Liver (tissue), 8 donors: ENCODE measurements at regions not wholly inside any gene's neighbourhood (a gene's known extent, or its start where the extent isn't known, plus 50 kb on each side); places are given as distances from the start of the nearest gene placed in this dataset.

ENCODE experiments used
- DNase-seq: peaks from one replicate; pipeline ENCODE4 v3.0.0-alpha.2; 2017; ENCODE audit warnings: low spot score
- H3K27ac ChIP-seq, 2 donors: one replicate each; pipeline ENCODE4 v1.7.0; 2013; ENCODE audit warnings: inconsistent platforms in 2 of 2, low read length in 2 of 2, control low read depth in 1 of 2, low read depth in 1 of 2, mild to moderate bottlenecking in 1 of 2
- H3K27me3 ChIP-seq, 4 donors: one replicate each; pipeline versions ENCODE4 v1.6.1 to v1.7.0; 2013; ENCODE audit warnings: low read length in 3 of 4, inconsistent platforms in 1 of 4, mild to moderate bottlenecking in 1 of 4, moderate library complexity in 1 of 4; ENCODE audit not compliant: control insufficient read depth in 4 of 4, insufficient read depth in 4 of 4
- H3K36me3 ChIP-seq, 4 donors: one replicate each; pipeline versions ENCODE4 v1.6.1 to v1.7.0; 2013; ENCODE audit warnings: low read length in 3 of 4, mild to moderate bottlenecking in 3 of 4, low read depth in 1 of 4, moderate library complexity in 1 of 4; ENCODE audit not compliant: control insufficient read depth in 4 of 4, insufficient read depth in 3 of 4
- H3K4me1 ChIP-seq, 4 donors: one replicate each; pipeline versions ENCODE4 v1.6.1 to v1.7.0; 2013; ENCODE audit warnings: low read length in 3 of 4, mild to moderate bottlenecking in 3 of 4, moderate library complexity in 1 of 4; ENCODE audit not compliant: control insufficient read depth in 4 of 4, insufficient read depth in 4 of 4
- H3K4me3 ChIP-seq, 3 donors: one replicate each; pipeline versions ENCODE4 v1.6.1 to v1.7.0; 2013; ENCODE audit warnings: low read length in 3 of 3, control low read depth in 1 of 3, low read depth in 1 of 3, mild to moderate bottlenecking in 1 of 3
- H3K9ac ChIP-seq, 2 donors: one replicate each; pipeline ENCODE4 v1.7.0; 2013; ENCODE audit warnings: low read length in 2 of 2, mild to moderate bottlenecking in 2 of 2, moderate library complexity in 2 of 2, control low read depth in 1 of 2, low read depth in 1 of 2
- H3K9me3 ChIP-seq, 4 donors: one replicate each; pipeline versions ENCODE4 v1.6.1 to v1.7.0; 2013; ENCODE audit warnings: low read length in 3 of 4; ENCODE audit not compliant: control insufficient read depth in 4 of 4
- FOXA1 ChIP-seq: IDR thresholded peaks from 2 replicates; pipeline ENCODE4 v1.6.1; 2016; ENCODE audit warnings: antibody characterized with exemption
- HNF4A ChIP-seq, 2 donors: conservative IDR thresholded peaks; 2 replicates each; pipeline ENCODE4 v1.6.1; 2016; ENCODE audit warnings: antibody characterized with exemption in 2 of 2, mild to moderate bottlenecking in 2 of 2
- HNF4G ChIP-seq: IDR thresholded peaks from 2 replicates; pipeline ENCODE4 v1.6.1; 2016; ENCODE audit warnings: antibody characterized with exemption
- JUND ChIP-seq, 2 donors: IDR thresholded peaks; 2 replicates each; pipeline ENCODE4 v1.6.1; 2016; ENCODE audit warnings: antibody characterized with exemption in 2 of 2
- TAF1 ChIP-seq: conservative IDR thresholded peaks from 2 replicates; pipeline ENCODE4 v1.6.1; 2016; ENCODE audit warnings: antibody characterized with exemption, mild to moderate bottlenecking
- WGBS: extraction: QIAGEN DNeasy Blood & Tissue Kit; methylation state at CpG from one replicate; pipeline ENCODE4 v1.1.7; 2013; 5-methylcytosine and 5-hydroxymethylcytosine counted together
- TF ChIP-seq, protein P1 (sequence below): fragments of 150-350 bp; IDR thresholded peaks from 2 replicates; pipeline ENCODE4 v1.5.1; 2017; ENCODE audit warnings: improper control_type of control experiment, low read depth, low read length; ENCODE audit not compliant: missing input control
- TF ChIP-seq, protein P2 (sequence below): IDR thresholded peaks from 2 replicates; pipeline ENCODE4 v1.6.1; 2016; ENCODE audit warnings: antibody characterized with exemption
- TF ChIP-seq, protein P3 (sequence below): IDR thresholded peaks from 2 replicates; pipeline ENCODE4 v1.6.1; 2016; ENCODE audit warnings: antibody characterized with exemption
- TF ChIP-seq, protein P4 (sequence below): IDR thresholded peaks from 2 replicates; pipeline ENCODE4 v1.6.1; 2016; ENCODE audit warnings: antibody characterized with exemption, mild to moderate bottlenecking
- donor health status: healthy.
- donor health status: healthy.
- donor health status: healthy.
- donor health status: healthy.
- donor health status: healthy.

DNA sequence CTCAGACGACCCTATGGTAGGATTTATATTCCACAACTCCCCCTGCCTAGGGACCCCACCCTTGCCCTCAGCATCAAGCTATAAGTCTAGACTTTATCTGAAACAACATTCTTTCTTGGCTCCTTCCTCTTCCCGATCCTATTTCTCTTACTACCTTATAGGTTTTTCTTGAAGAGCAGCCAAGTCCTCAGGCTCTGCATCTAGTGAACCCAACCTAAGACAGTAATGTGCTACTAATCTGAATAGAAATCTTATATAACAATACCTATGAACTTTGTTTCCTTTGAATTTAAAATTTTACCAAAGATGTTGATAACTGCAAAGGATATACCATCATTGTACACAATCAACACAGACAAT, 96.7 kb upstream of the BMP4 start:
- 66% methylated on average over 2 of the region's 2 CpGs for WGBS
- DNase-seq = no peak
- H3K27ac ChIP-seq = no peak overlapping the region
- no peak overlapping the region for H3K9ac ChIP-seq
- TF ChIP-seq, protein P1, sequence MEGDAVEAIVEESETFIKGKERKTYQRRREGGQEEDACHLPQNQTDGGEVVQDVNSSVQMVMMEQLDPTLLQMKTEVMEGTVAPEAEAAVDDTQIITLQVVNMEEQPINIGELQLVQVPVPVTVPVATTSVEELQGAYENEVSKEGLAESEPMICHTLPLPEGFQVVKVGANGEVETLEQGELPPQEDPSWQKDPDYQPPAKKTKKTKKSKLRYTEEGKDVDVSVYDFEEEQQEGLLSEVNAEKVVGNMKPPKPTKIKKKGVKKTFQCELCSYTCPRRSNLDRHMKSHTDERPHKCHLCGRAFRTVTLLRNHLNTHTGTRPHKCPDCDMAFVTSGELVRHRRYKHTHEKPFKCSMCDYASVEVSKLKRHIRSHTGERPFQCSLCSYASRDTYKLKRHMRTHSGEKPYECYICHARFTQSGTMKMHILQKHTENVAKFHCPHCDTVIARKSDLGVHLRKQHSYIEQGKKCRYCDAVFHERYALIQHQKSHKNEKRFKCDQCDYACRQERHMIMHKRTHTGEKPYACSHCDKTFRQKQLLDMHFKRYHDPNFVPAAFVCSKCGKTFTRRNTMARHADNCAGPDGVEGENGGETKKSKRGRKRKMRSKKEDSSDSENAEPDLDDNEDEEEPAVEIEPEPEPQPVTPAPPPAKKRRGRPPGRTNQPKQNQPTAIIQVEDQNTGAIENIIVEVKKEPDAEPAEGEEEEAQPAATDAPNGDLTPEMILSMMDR = no peak
- TF ChIP-seq HNF4A (conservative IDR thresholded peaks at IDR 0.05) (no peak), TAF1 (no peak), FOXA1 (no peak)
- TF ChIP-seq, protein P2, sequence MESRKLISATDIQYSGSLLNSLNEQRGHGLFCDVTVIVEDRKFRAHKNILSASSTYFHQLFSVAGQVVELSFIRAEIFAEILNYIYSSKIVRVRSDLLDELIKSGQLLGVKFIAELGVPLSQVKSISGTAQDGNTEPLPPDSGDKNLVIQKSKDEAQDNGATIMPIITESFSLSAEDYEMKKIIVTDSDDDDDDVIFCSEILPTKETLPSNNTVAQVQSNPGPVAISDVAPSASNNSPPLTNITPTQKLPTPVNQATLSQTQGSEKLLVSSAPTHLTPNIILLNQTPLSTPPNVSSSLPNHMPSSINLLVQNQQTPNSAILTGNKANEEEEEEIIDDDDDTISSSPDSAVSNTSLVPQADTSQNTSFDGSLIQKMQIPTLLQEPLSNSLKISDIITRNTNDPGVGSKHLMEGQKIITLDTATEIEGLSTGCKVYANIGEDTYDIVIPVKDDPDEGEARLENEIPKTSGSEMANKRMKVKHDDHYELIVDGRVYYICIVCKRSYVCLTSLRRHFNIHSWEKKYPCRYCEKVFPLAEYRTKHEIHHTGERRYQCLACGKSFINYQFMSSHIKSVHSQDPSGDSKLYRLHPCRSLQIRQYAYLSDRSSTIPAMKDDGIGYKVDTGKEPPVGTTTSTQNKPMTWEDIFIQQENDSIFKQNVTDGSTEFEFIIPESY = no peak
- TF ChIP-seq, protein P3, sequence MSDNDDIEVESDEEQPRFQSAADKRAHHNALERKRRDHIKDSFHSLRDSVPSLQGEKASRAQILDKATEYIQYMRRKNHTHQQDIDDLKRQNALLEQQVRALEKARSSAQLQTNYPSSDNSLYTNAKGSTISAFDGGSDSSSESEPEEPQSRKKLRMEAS = no peak
- no peaks in the 10 kb centered on the region for H3K9me3 ChIP-seq
- no peak overlapping the region for H3K4me3 ChIP-seq
- H3K4me1 ChIP-seq = no peaks in the 10 kb centered on the region
- no peaks in the 10 kb centered on the region for H3K27me3 ChIP-seq
- no peaks in the 10 kb centered on the region for H3K36me3 ChIP-seq

DNA sequence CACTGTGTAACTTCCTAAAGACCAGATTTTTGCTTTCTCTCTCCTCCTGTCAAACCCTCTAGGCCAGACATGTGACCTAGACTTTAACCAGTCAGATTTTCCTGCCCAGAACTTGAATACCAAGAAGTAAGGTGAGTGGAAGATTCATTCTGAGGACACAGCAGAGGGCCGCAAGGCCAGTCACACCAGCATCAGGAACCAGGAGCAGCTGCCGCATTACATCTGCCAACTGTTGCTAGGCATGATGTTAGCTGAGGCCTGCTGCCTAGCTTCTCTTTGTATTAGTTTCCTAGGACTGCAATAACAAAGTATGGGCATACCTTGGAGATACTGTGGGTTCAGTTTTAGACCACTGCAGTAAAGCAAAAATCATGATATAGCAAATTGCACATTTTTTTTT, 101.9 kb upstream of the BMP4 start:
- no peak overlapping the region for H3K4me3 ChIP-seq
- no peak overlapping the region for H3K27ac ChIP-seq
- no peaks in the 10 kb centered on the region for H3K27me3 ChIP-seq
- no peak for TF ChIP-seq JUND (IDR thresholded peaks at IDR 0.05)
- TF ChIP-seq HNF4G = no peak
- TF ChIP-seq, protein P4, sequence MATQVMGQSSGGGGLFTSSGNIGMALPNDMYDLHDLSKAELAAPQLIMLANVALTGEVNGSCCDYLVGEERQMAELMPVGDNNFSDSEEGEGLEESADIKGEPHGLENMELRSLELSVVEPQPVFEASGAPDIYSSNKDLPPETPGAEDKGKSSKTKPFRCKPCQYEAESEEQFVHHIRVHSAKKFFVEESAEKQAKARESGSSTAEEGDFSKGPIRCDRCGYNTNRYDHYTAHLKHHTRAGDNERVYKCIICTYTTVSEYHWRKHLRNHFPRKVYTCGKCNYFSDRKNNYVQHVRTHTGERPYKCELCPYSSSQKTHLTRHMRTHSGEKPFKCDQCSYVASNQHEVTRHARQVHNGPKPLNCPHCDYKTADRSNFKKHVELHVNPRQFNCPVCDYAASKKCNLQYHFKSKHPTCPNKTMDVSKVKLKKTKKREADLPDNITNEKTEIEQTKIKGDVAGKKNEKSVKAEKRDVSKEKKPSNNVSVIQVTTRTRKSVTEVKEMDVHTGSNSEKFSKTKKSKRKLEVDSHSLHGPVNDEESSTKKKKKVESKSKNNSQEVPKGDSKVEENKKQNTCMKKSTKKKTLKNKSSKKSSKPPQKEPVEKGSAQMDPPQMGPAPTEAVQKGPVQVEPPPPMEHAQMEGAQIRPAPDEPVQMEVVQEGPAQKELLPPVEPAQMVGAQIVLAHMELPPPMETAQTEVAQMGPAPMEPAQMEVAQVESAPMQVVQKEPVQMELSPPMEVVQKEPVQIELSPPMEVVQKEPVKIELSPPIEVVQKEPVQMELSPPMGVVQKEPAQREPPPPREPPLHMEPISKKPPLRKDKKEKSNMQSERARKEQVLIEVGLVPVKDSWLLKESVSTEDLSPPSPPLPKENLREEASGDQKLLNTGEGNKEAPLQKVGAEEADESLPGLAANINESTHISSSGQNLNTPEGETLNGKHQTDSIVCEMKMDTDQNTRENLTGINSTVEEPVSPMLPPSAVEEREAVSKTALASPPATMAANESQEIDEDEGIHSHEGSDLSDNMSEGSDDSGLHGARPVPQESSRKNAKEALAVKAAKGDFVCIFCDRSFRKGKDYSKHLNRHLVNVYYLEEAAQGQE = no peak
- TF ChIP-seq, protein P2 = no peak
- TF ChIP-seq HNF4A (conservative IDR thresholded peaks at IDR 0.05) = no peak
- no peaks in the 10 kb centered on the region for H3K4me1 ChIP-seq
- WGBS = 96% methylated on average over 2 of the region's 2 CpGs
- no peak for DNase-seq
- no peaks in the 10 kb centered on the region for H3K36me3 ChIP-seq
- H3K9me3 ChIP-seq = no peaks in the 10 kb centered on the region
- no peak overlapping the region for H3K9ac ChIP-seq
